HL-60 (cell line): ENCODE measurements at regions not wholly inside any gene's neighbourhood (a gene's known extent, or its start where the extent isn't known, plus 50 kb on each side); places are given as distances from the start of the nearest gene placed in this dataset.

Source experiments
- DNase-seq, 2 experiments: peaks; one replicate each; pipeline ENCODE4 v3.0.0-alpha.2; 2010 to 2020; ENCODE audit warnings: low read depth in 1 of 2, low spot score in 1 of 2
- H3K27ac ChIP-seq: fragments of 250-450 bp; sonication (Bioruptor Pico); replicated peaks from 2 replicates; pipeline ENCODE4 v1.5.1; 2020; ENCODE audit warnings: mild to moderate bottlenecking, moderate library complexity
- H3K27me3 ChIP-seq: fragments of 250-450 bp; sonication (Bioruptor Pico); 2 replicates; pipeline ENCODE4 v1.5.1; 2021; ENCODE audit warnings: mild to moderate bottlenecking, moderate library complexity; ENCODE audit not compliant: insufficient read depth, poor library complexity, severe bottlenecking
- H3K4me3 ChIP-seq: replicated peaks from 2 replicates; pipeline ENCODE4 v1.5.1; 2011; ENCODE audit warnings: mild to moderate bottlenecking, control low read depth, low read length; ENCODE audit not compliant: insufficient read depth
- GABPA ChIP-seq: IDR thresholded peaks from 2 replicates; pipeline ENCODE4 v1.6.1; 2012; ENCODE audit warnings: low read depth
- POLR2AphosphoS5 ChIP-seq: IDR thresholded peaks from 2 replicates; pipeline ENCODE4 v1.6.1; 2012; ENCODE audit warnings: low read depth
- SPI1 ChIP-seq: IDR thresholded peaks from 2 replicates; pipeline ENCODE4 v1.6.1; 2012; ENCODE audit warnings: low read depth, mild to moderate bottlenecking, borderline replicate concordance
- TF ChIP-seq, protein P1 (sequence below): IDR thresholded peaks from one replicate; pipeline ENCODE4 v1.5.1; 2011; ENCODE audit warnings: low read length, control low read depth, inconsistent platforms; ENCODE audit not compliant: insufficient read depth
- TF ChIP-seq, protein P2 (sequence below): IDR thresholded peaks from 2 replicates; pipeline ENCODE4 v1.6.1; 2012; ENCODE audit warnings: low read depth; ENCODE audit not compliant: insufficient replicate concordance

DNA sequence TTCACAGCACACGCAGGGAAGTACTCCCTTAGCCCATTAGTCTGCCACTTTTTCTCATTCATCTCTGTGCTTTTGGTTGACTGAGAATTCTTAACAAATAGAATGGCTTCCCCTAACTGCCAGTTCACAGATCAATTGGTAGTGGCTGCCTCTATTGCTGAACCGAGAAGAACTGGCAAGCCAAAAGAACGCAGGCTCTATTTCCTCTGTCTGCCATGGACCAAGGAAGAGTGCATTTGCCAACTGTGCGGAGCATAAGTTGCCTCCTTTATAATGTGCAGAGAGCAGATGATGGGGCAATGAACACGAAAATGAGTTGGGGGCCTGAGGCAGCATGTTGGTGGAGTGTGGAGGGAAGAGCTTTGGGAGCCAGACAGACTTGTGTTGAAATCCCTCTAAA lies 483.1 kb upstream of the CAMK1G start:
- TF ChIP-seq, protein P1, sequence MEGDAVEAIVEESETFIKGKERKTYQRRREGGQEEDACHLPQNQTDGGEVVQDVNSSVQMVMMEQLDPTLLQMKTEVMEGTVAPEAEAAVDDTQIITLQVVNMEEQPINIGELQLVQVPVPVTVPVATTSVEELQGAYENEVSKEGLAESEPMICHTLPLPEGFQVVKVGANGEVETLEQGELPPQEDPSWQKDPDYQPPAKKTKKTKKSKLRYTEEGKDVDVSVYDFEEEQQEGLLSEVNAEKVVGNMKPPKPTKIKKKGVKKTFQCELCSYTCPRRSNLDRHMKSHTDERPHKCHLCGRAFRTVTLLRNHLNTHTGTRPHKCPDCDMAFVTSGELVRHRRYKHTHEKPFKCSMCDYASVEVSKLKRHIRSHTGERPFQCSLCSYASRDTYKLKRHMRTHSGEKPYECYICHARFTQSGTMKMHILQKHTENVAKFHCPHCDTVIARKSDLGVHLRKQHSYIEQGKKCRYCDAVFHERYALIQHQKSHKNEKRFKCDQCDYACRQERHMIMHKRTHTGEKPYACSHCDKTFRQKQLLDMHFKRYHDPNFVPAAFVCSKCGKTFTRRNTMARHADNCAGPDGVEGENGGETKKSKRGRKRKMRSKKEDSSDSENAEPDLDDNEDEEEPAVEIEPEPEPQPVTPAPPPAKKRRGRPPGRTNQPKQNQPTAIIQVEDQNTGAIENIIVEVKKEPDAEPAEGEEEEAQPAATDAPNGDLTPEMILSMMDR: no peak
- TF ChIP-seq SPI1: no peak
- no peak for TF ChIP-seq GABPA
- TF ChIP-seq, protein P2, sequence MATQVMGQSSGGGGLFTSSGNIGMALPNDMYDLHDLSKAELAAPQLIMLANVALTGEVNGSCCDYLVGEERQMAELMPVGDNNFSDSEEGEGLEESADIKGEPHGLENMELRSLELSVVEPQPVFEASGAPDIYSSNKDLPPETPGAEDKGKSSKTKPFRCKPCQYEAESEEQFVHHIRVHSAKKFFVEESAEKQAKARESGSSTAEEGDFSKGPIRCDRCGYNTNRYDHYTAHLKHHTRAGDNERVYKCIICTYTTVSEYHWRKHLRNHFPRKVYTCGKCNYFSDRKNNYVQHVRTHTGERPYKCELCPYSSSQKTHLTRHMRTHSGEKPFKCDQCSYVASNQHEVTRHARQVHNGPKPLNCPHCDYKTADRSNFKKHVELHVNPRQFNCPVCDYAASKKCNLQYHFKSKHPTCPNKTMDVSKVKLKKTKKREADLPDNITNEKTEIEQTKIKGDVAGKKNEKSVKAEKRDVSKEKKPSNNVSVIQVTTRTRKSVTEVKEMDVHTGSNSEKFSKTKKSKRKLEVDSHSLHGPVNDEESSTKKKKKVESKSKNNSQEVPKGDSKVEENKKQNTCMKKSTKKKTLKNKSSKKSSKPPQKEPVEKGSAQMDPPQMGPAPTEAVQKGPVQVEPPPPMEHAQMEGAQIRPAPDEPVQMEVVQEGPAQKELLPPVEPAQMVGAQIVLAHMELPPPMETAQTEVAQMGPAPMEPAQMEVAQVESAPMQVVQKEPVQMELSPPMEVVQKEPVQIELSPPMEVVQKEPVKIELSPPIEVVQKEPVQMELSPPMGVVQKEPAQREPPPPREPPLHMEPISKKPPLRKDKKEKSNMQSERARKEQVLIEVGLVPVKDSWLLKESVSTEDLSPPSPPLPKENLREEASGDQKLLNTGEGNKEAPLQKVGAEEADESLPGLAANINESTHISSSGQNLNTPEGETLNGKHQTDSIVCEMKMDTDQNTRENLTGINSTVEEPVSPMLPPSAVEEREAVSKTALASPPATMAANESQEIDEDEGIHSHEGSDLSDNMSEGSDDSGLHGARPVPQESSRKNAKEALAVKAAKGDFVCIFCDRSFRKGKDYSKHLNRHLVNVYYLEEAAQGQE: no peak
- TF ChIP-seq POLR2AphosphoS5: no peak
- H3K27ac ChIP-seq: no peak overlapping the region
- no peak overlapping the region for H3K4me3 ChIP-seq
- DNase-seq: no peak
- no peaks in the 10 kb centered on the region for H3K27me3 ChIP-seq

DNA sequence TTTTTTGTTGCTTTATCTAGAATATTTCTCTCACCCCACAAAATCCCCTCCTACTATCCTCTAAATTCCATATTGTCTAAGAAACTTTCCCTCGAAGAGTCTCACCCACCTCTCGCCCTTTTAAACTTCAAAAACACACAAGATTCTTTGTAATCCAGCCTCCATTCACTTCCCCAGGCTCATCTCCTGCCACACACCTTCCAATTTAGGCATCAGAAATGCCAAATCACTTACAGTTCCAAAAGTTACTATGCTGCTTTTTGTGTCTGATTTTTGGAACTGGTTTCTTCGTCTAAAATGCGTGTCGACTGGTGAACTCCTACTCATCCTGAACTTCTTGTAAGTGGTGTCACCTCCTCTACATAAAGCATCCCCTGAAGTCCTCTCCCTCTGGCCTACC lies 482.4 kb upstream of the CAMK1G start:
- no peak for DNase-seq
- Histone ChIP-seq H3K27me3 (no peaks in the 10 kb centered on the region), H3K4me3 (no peak overlapping the region), H3K27ac (no peak overlapping the region)
- TF ChIP-seq POLR2AphosphoS5 (no peak), GABPA (no peak), SPI1 (no peak)
- TF ChIP-seq, protein P1: no peak
- TF ChIP-seq, protein P2: no peak

DNA sequence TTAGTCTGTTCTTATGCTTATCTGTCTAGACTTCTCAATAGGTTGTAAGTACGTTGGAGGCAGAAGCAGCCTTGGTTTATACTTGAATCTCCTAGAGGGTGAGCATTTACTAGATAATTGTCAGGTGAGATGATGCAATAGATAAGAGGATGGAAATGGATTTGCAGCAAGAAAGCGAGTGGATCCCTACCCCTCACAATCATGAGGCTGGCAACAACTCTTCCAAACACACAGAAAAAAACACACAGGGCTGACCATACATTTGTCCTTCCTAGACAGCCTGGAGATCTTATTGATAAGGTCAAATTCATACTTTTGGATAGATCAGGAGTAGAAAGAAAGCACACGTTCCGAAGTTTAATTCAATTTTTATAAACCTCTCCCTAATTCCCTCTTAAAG lies 481.4 kb upstream of the CAMK1G start:
- TF ChIP-seq, protein P2: no peak
- TF ChIP-seq SPI1 (no peak), GABPA (no peak), POLR2AphosphoS5 (no peak)
- TF ChIP-seq, protein P1: no peak
- no peak for DNase-seq
- H3K4me3 ChIP-seq: no peak overlapping the region

More for the DNA sequence above, 481.4 kb upstream of the CAMK1G start:
- H3K27ac ChIP-seq: no peak overlapping the region
- H3K27me3 ChIP-seq: no peaks in the 10 kb centered on the region
